ENCODE measurements at regions not wholly inside any gene's neighbourhood (a gene's known extent, or its start where the extent isn't known, plus 50 kb on each side); places are given as distances from the start of the nearest gene placed in this dataset.
"Not testable (repeated sequence)": the region's sequence is repeated elsewhere in the genome, so short reads cannot be mapped to it uniquely, and the experiment has no call there.

DNA sequence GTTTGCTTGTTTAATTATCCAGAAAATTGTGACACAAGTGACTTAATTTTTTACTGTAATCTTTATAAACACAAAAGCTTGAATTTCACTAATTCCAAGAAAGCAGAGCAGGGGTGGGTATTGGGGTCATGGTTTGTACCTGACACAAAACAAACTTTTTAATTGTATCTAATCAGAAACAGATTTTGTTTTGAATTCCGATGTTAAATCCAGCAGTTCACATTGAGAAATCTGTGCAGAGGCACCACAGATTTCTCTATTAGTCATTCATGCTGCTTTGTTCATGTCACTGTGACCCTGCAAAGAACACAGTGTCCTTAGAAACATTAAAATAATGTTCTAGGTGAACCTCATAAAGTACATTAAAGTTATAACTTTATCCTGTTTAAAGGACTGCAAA is 443.4 kb downstream of the NYAP2 start:
- intact Hi-C loops (cut with micrococcal nuclease): no loop called here
- Mint-ChIP-seq H3K4me3 (ENCODE audit: low read depth) (no peak overlapping the region), H3K27me3 (ENCODE audit: low read depth) (no peaks in the 10 kb centered on the region), H3K27ac (no peak overlapping the region), H3K36me3 (ENCODE audit: low read depth) (no peaks in the 10 kb centered on the region), H3K4me1 (ENCODE audit: low read depth) (no peaks in the 10 kb centered on the region), H3K9me3 (no peaks in the 10 kb centered on the region)
- DNase-seq (ENCODE audit: low spot score): no peak

DNA sequence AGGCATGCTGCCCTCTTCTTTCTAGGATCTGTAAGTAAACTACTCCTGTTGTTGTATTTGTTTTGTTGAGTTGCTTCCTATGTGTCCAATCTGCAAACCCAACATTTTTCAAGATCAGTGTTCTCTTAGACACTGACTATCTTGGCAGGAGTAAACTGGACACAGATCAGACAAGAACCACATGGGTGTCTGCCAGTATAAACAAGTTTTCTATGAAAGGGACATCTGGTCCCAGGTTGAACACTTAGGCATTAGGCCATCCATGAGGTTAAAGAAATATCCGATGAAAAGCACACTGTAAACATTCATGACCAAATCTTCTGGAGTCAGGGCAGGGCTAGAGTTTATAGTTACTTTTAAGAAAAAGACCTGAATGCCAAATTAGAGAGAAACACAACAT is 441.8 kb downstream of the NYAP2 start:
- Mint-ChIP-seq H3K27me3 (ENCODE audit: low read depth) (no peaks in the 10 kb centered on the region), H3K27ac (no peak overlapping the region), H3K9me3 (no peaks in the 10 kb centered on the region), H3K4me1 (ENCODE audit: low read depth) (no peaks in the 10 kb centered on the region), H3K4me3 (ENCODE audit: low read depth) (no peak overlapping the region), H3K36me3 (ENCODE audit: low read depth) (no peaks in the 10 kb centered on the region)
- intact Hi-C loops (cut with micrococcal nuclease): no loop called here
- DNase-seq (ENCODE audit: low spot score): no peak

DNA sequence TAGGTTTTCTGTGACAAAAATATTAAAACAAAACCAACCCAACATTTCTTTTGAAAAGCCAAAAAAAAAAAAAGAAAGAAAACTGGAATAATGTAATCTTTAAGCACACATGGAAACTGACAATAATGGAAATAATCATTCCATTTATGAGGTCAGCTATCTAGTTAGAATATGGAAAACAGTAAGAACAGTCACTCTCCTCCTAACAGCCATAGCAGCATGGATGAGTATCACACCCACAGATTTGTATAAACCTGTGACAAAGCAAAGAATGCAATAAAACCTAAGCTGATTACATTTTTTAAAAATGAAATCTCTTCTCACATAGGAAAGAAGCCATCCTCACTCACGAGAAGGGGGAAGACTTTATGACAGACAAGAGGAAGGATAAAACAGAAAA is 437.8 kb downstream of the NYAP2 start:
- no peak for DNase-seq (ENCODE audit: low spot score)
- intact Hi-C loops (cut with micrococcal nuclease): no loop called here
- Mint-ChIP-seq H3K27ac (no peak overlapping the region), H3K36me3 (ENCODE audit: low read depth) (no peaks in the 10 kb centered on the region), H3K9me3 (no peaks in the 10 kb centered on the region), H3K4me1 (ENCODE audit: low read depth) (no peaks in the 10 kb centered on the region), H3K4me3 (ENCODE audit: low read depth) (no peak overlapping the region), H3K27me3 (ENCODE audit: low read depth) (no peaks in the 10 kb centered on the region)

DNA sequence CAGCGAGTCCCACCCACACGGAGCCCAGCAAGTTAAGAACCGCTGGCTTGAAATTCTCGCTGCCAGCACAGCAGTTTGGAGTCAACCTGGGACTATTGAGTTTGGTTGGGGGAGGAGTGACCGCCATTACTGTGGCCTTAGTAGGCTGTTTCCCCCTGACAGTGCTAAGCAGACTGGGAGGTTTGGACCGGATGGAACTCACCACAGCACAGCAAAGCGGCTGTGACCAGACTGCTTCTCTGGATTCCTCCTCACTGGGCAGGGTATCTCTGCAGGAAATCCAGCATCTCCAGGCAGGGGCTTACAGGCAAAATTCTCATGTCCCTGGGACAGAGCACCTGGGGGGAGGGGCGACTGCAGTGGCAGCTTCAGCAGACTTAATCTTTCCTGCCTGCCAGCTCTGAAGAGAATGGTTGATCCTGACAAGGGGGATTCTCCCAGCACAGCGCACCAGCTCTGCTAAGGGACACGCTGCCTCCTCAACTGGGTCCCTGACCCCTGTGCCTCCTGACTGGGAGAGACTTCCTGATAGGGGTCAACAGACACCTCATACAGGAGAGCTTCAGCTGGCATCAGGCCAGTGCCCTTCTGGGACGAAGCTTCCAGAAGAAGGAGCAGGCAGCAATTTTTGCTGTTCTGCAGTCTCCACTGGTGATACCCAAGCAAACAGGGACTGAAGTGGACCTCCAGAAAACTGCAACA is 425.4 kb downstream of the NYAP2 start:
- Mint-ChIP-seq H3K27me3 (ENCODE audit: low read depth) (no peaks in the 10 kb centered on the region), H3K9me3 (no peaks in the 10 kb centered on the region), H3K4me1 (ENCODE audit: low read depth) (no peaks in the 10 kb centered on the region), H3K4me3 (ENCODE audit: low read depth) (no peak overlapping the region), H3K36me3 (ENCODE audit: low read depth) (no peaks in the 10 kb centered on the region), H3K27ac (no peak overlapping the region)
- no peak for DNase-seq (ENCODE audit: low spot score)
- intact Hi-C loops (cut with micrococcal nuclease): no loop called here

DNA sequence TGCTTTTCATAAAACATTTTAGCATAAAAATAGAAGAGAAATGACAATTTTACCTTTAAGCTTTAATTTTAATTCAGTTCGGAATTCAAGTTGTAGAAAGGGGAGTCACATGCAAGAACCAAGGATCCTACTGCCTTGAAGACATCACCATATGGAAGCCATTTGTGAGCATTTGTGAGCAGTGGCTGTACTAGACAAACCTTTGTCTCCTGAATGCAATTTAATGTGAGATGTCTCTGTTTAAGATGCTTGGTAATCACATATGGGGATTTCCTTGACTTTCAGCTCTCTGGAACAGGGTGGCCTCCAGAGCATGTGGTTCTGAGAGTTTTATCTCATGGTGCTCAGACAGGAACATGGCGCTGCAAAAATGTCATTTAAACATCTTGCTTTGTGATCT is 421.8 kb downstream of the NYAP2 start:
- no peak for DNase-seq (ENCODE audit: low spot score)
- intact Hi-C loops (cut with micrococcal nuclease): no loop called here
- H3K4me1 Mint-ChIP-seq (ENCODE audit: low read depth): no peaks in the 10 kb centered on the region
- no peaks in the 10 kb centered on the region for H3K27me3 Mint-ChIP-seq (ENCODE audit: low read depth)
- no peak overlapping the region for H3K27ac Mint-ChIP-seq
- no peaks in the 10 kb centered on the region for H3K9me3 Mint-ChIP-seq
- no peak overlapping the region for H3K4me3 Mint-ChIP-seq (ENCODE audit: low read depth)
- no peaks in the 10 kb centered on the region for H3K36me3 Mint-ChIP-seq (ENCODE audit: low read depth)

DNA sequence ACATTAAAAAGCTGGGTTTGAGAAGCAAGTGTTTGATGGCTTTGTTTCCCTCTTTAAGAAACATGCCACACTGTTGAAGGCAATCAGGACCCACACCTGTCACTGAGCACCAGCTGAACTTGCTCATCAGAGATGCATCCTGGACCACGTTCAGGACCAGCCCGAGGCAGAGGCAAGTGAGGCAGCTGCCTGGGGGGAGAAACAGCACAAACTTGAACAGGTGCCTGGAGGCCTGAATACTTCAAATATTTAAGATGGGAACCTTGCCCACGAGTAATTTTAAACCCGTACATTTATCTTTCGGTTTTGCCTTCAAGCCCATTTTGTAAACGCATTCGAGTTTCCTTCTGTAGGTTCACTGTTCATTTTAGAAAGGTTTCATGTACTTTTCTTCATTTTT is 421.3 kb downstream of the NYAP2 start:
- Mint-ChIP-seq H3K4me3 (ENCODE audit: low read depth) (no peak overlapping the region), H3K9me3 (no peaks in the 10 kb centered on the region), H3K4me1 (ENCODE audit: low read depth) (no peaks in the 10 kb centered on the region), H3K27ac (no peak overlapping the region), H3K36me3 (ENCODE audit: low read depth) (no peaks in the 10 kb centered on the region), H3K27me3 (ENCODE audit: low read depth) (no peaks in the 10 kb centered on the region)
- DNase-seq (ENCODE audit: low spot score): no peak
- intact Hi-C loops (cut with micrococcal nuclease): no loop called here

DNA sequence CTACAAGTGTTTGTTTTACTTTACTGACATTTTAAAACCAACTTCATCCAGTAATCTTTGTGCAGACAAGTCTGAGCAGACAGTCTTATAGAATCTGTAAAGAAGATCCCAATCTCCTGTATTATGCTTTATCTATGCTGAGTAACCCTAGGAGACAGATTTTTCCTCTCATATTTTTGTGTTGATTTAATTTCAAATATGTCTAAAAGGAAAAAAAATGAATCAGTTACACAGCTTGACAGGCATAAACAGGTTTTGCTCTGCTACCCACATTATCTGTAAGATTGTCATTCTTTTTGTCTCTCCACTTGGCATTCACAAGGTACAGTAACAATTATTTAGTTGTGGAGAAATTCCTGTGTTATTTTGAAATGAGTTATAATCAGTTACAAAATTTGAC is 415.0 kb downstream of the NYAP2 start:
- H3K4me1 Mint-ChIP-seq (ENCODE audit: low read depth): no peaks in the 10 kb centered on the region
- intact Hi-C loops (cut with micrococcal nuclease): no loop called here
- H3K9me3 Mint-ChIP-seq: no peaks in the 10 kb centered on the region
- H3K4me3 Mint-ChIP-seq (ENCODE audit: low read depth): no peak overlapping the region
- no peaks in the 10 kb centered on the region for H3K27me3 Mint-ChIP-seq (ENCODE audit: low read depth)
- DNase-seq (ENCODE audit: low spot score): no peak
- H3K36me3 Mint-ChIP-seq (ENCODE audit: low read depth): no peaks in the 10 kb centered on the region
- H3K27ac Mint-ChIP-seq: no peak overlapping the region

DNA sequence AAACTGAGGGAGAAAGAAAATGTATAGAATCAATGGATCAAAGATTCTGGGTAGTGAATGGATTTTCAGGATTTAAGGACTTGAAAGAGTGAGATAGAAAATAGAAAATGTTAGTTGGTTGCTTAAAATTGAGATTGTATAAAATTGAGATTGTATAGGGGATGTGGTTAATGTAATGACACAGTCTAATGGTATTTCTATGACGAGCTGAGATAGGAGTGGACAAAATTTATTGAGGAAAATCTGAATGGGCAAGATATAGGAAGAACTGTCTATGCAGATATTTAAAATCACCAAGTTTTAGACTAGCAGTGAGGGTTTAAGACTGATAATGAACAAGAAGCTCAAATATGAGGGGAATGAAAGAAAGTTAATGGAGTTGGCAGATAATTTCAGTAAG is 406.6 kb downstream of the NYAP2 start:
- Mint-ChIP-seq H3K4me1 (ENCODE audit: low read depth) (no peaks in the 10 kb centered on the region), H3K27me3 (ENCODE audit: low read depth) (no peaks in the 10 kb centered on the region), H3K36me3 (ENCODE audit: low read depth) (no peaks in the 10 kb centered on the region), H3K27ac (no peak overlapping the region), H3K9me3 (no peaks in the 10 kb centered on the region), H3K4me3 (ENCODE audit: low read depth) (no peak overlapping the region)
- intact Hi-C loops (cut with micrococcal nuclease): no loop called here
- no peak for DNase-seq (ENCODE audit: low spot score)

DNA sequence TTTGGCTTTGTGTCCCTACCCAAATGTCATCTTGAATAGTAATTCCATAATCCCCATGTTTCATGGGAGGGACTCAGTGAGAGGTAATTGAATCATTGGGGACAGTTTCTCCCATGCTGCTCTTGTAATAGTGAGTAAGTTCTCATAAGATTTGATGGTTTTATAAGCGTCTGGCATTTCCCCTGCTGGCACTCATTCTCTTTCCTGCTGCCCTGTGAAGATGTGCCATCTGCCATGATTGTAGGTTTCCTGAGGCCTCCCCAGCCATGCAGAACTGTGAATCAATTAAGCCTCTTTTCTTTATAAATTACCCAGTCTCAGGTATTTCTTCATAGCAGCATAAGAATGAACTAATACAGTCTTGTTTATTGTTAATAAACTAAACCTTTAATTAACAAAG is 402.6 kb downstream of the NYAP2 start:
- H3K4me1 Mint-ChIP-seq (ENCODE audit: low read depth); H3K36me3 Mint-ChIP-seq (ENCODE audit: low read depth); intact Hi-C loops (cut with micrococcal nuclease); H3K27ac Mint-ChIP-seq; H3K9me3 Mint-ChIP-seq; DNase-seq (ENCODE audit: low spot score); H3K4me3 Mint-ChIP-seq (ENCODE audit: low read depth); H3K27me3 Mint-ChIP-seq (ENCODE audit: low read depth): not testable (repeated sequence)

DNA sequence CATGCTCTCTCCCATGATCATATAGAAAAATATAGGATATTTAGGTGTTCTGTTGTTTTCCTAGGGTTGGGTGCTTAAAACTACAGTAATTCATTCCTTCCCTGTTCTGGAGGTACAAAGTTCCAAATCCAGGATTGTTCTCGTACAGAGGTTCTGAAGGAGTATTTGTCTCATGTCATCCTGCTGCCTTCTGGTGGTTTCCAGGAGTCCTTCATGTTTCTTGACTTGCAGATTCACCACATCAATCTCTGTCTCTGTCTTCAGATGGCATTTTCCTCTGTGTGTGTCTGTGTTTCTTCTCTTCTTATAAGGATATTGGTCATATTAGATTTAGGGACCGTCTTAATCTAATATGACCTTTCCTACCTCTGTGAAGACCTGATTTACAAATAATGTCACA is 397.9 kb downstream of the NYAP2 start:
- H3K9me3 Mint-ChIP-seq: no peaks in the 10 kb centered on the region
- no peaks in the 10 kb centered on the region for H3K27me3 Mint-ChIP-seq (ENCODE audit: low read depth)
- no peaks in the 10 kb centered on the region for H3K4me1 Mint-ChIP-seq (ENCODE audit: low read depth)

DNA sequence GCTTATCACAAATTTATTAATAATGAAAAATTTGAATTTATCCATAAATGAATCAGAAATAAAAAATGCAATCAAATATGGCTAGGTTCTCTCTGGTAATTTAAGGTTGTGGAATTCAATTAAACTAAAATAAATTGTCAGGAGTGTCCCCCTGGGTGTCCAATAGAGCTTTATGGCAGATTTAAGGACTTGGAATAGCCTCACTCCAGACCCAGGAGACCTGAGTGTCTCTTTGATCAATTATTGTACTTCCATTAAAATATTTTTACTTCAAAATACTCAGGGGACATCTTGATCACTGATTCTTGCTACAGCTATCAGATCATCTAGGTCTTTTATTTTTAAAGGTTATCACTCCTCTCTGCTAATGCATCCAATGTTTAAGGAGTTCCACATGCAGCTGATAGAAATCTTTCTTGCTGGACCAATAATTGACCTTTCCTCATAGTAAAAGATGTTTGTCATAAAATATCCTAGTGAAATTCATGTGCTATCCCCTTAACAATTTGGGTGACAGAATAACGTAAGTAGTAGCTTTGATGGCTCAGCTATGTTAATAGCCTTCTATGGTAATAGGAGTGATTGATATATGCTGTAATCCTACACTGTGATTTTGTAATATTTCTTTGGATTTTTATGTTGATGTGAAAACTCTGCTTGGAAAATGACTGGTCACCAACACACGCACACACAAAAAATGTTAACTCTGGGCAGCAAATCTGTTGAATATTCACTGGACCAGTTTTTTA is 395.3 kb downstream of the NYAP2 start:
- no peaks in the 10 kb centered on the region for H3K4me1 Mint-ChIP-seq (ENCODE audit: low read depth)
- no peak overlapping the region for H3K4me3 Mint-ChIP-seq (ENCODE audit: low read depth)
- no peaks in the 10 kb centered on the region for H3K9me3 Mint-ChIP-seq
- H3K27me3 Mint-ChIP-seq (ENCODE audit: low read depth): no peaks in the 10 kb centered on the region
- H3K36me3 Mint-ChIP-seq (ENCODE audit: low read depth): no peaks in the 10 kb centered on the region
- H3K27ac Mint-ChIP-seq: no peak overlapping the region
- intact Hi-C loops (cut with micrococcal nuclease): no loop called here
- DNase-seq (ENCODE audit: low spot score): no peak

More for the DNA sequence above, 397.9 kb downstream of the NYAP2 start:
- intact Hi-C loops (cut with micrococcal nuclease): no loop called here
- Mint-ChIP-seq H3K36me3 (ENCODE audit: low read depth) (no peaks in the 10 kb centered on the region), H3K27ac (no peak overlapping the region), H3K4me3 (ENCODE audit: low read depth) (no peak overlapping the region)
- no peak for DNase-seq (ENCODE audit: low spot score)

DNA sequence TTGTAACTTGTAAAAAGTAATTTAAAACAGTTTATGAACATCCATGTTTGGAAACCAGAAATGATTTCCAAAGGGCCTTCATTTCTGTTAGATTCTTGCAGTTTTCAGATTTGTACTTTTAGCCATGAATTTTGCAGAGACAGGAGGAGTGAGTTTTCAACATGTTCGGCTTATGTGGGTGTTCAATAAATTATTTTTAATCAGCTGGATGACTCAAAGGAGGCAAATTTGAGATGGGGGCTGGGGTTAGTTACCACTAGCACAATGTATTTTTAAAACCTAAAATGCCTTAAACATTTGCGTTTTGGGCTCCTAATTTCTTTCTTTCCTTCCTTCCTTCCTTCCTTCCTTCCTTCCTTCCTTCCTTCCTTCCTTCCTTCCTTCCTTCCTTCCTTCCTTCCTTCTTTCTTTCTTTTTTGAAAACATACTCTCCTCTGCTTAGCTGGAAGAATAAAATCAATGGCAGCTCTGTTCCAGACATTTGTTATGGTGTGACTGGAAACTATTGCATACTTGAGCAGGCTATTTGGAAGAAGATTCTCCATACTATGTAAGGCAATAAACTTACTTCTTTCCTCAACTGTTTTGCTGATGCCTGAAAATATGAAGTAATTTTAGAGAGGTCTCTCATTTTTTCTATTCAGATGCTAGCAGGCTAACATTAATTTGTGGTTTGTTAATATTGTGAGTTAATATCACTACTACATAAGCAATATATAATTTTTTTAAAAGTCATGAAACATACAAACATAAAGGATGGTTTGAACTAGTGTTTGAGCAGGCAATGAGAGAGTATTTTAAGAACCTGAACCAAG is 394.4 kb downstream of the NYAP2 start:
- Mint-ChIP-seq H3K9me3 (no peaks in the 10 kb centered on the region), H3K27me3 (ENCODE audit: low read depth) (no peaks in the 10 kb centered on the region), H3K4me1 (ENCODE audit: low read depth) (no peaks in the 10 kb centered on the region), H3K27ac (no peak overlapping the region), H3K4me3 (ENCODE audit: low read depth) (no peak overlapping the region), H3K36me3 (ENCODE audit: low read depth) (no peaks in the 10 kb centered on the region)
- DNase-seq (ENCODE audit: low spot score): no peak
- intact Hi-C loops (cut with micrococcal nuclease): no loop called here

DNA sequence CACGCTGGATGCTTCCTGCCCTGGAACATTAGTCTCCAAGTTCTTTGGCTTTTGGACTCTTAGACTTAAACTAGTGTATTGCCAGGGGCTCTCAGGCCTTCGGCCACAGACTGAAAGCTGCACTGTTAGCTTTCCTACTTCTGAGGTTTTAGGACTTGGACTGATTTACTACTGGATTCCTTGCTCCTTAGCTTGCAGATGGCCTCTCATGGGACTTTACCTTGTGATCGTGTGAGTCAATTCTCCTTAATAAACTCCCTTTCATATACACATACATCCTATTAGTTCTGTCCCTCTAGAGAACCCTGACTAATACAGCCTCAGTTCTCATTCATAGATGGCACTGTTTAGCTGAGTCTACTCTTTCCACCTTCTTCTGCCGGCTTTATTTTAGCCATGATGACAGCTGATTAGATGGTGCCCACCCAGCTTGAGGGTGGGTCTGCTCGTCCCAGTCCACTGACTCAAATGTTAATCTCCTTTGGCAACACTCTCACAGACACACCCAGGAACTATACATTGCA is 389.1 kb downstream of the NYAP2 start:
- Mint-ChIP-seq H3K36me3 (ENCODE audit: low read depth) (no peaks in the 10 kb centered on the region), H3K27ac (no peak overlapping the region), H3K4me3 (ENCODE audit: low read depth) (no peak overlapping the region), H3K9me3 (no peaks in the 10 kb centered on the region), H3K4me1 (ENCODE audit: low read depth) (no peaks in the 10 kb centered on the region), H3K27me3 (ENCODE audit: low read depth) (no peaks in the 10 kb centered on the region)
- intact Hi-C loops (cut with micrococcal nuclease): no loop called here
- no peak for DNase-seq (ENCODE audit: low spot score)
